Left ventricle myocardium inferior (tissue), 1 donor: ENCODE measurements at regions not wholly inside any gene's neighbourhood (a gene's known extent, or its start where the extent isn't known, plus 50 kb on each side); places are given as distances from the start of the nearest gene placed in this dataset.

Experiments used
- DNase-seq: peaks from one replicate; pipeline ENCODE4 v3.0.0-alpha.2; 2020
- H3K27ac ChIP-seq: fragments of 200-600 bp; replicated peaks from 2 replicates; pipeline ENCODE4 v1.8.0; 2021
- H3K27me3 ChIP-seq: fragments of 200-600 bp; 2 replicates; pipeline ENCODE4 v1.8.0; 2021; ENCODE audit warnings: low read depth
- H3K36me3 ChIP-seq: fragments of 200-600 bp; 2 replicates; pipeline ENCODE4 v1.8.0; 2021
- H3K4me1 ChIP-seq: fragments of 200-600 bp; 2 replicates; pipeline ENCODE4 v1.8.0; 2021
- H3K4me3 ChIP-seq: fragments of 200-600 bp; 2 replicates; pipeline ENCODE4 v1.8.0; 2021; ENCODE audit warnings: mild to moderate bottlenecking, moderate library complexity
- H3K9me3 ChIP-seq: fragments of 200-600 bp; replicated peaks from 2 replicates; pipeline ENCODE4 v1.8.0; 2021
- intact Hi-C: fragments of 100-400 bp; cut with micrococcal nuclease; formaldehyde crosslinking; loops from one replicate; pipeline ENCODE4 v1.11.0; 2022
- TF ChIP-seq, protein P1 (sequence below): fragments of 200-600 bp; IDR thresholded peaks from 2 replicates; pipeline ENCODE4 v1.8.0; 2021; ENCODE audit warnings: antibody characterized with exemption, mild to moderate bottlenecking, borderline replicate concordance
- donor health status: DM: no; HTN: yes; CAD: no; lungs with severe emphysema.

GRCh38 chr12:102781117-102781516, 135.9 kb downstream of the PAH start:
- TF ChIP-seq, protein P1, sequence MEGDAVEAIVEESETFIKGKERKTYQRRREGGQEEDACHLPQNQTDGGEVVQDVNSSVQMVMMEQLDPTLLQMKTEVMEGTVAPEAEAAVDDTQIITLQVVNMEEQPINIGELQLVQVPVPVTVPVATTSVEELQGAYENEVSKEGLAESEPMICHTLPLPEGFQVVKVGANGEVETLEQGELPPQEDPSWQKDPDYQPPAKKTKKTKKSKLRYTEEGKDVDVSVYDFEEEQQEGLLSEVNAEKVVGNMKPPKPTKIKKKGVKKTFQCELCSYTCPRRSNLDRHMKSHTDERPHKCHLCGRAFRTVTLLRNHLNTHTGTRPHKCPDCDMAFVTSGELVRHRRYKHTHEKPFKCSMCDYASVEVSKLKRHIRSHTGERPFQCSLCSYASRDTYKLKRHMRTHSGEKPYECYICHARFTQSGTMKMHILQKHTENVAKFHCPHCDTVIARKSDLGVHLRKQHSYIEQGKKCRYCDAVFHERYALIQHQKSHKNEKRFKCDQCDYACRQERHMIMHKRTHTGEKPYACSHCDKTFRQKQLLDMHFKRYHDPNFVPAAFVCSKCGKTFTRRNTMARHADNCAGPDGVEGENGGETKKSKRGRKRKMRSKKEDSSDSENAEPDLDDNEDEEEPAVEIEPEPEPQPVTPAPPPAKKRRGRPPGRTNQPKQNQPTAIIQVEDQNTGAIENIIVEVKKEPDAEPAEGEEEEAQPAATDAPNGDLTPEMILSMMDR, result no peak
- Histone ChIP-seq H3K27me3 (peaks cover 8% of the 10 kb centered on the region), H3K36me3 (no peaks in the 10 kb centered on the region), H3K27ac (no peak overlapping the region), H3K4me3 (no peak overlapping the region), H3K9me3 (no peaks in the 10 kb centered on the region), H3K4me1 (no peaks in the 10 kb centered on the region)
- DNase-seq, result no peak
- intact Hi-C loops, result no loop called here

DNA sequence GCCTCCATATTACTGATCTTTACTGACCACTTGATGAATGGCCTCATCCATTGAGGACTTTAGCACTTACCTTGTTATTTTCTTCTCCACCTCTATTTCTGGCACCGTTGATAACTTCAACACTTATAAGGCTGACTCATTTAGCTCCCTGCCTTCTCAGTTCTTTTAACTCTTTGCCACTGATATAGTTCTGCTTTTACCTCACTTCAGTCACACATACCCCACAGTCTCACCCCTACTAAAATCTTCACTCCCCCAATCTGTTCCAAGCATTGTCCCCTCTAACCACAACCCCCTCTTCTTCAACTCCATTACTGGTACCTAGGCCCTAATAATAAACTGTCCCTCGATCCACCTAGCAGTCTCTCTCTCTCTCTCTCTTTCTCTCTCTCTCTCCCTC, 141.0 kb downstream of the PAH start:
- DNase-seq, result no peak
- Histone ChIP-seq H3K4me3 (no peak overlapping the region), H3K9me3 (no peaks in the 10 kb centered on the region), H3K27ac (no peak overlapping the region), H3K36me3 (no peaks in the 10 kb centered on the region), H3K4me1 (no peaks in the 10 kb centered on the region), H3K27me3 (peaks cover 15% of the 10 kb centered on the region)
- intact Hi-C loops, result no loop called here
- TF ChIP-seq, protein P1, result no peak

- intact Hi-C loops, result no loop called here
- Histone ChIP-seq H3K36me3 (no peaks in the 10 kb centered on the region), H3K4me1 (no peaks in the 10 kb centered on the region), H3K9me3 (no peaks in the 10 kb centered on the region), H3K4me3 (no peak overlapping the region), H3K27me3 (peaks cover 8% of the 10 kb centered on the region), H3K27ac (no peak overlapping the region)
- peak; percentile 23 for DNase-seq
- TF ChIP-seq, protein P1, result peak; percentile 67
These were observed 147.6 kb downstream of the PAH start for GRCh38 chr12:102769323-102769916.

DNA sequence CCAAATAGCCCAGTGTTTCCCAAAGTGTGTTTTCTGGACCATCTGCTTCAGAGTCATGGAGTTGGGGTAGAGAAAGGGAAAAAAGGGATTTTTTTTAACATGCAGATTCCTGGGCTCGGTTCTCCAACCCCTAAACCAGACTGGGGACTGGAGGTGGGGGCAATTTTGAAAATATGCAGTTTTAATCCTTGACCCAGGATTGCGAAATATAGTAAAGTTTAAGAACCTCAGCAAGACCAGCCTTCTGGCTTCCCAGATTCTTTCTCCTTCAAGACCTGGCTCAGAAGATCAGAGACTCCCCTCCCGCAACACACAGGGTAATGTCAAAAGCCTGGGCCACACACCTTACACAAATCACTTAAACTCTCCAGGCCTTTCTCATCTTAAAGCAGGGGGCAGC, 150.1 kb downstream of the PAH start:
- Histone ChIP-seq H3K9me3 (no peaks in the 10 kb centered on the region), H3K4me3 (no peak overlapping the region), H3K4me1 (no peaks in the 10 kb centered on the region), H3K27me3 (peaks cover 8% of the 10 kb centered on the region), H3K27ac (no peak overlapping the region), H3K36me3 (no peaks in the 10 kb centered on the region)
- intact Hi-C loops, result no loop called here
- DNase-seq, result no peak
- TF ChIP-seq, protein P1, result no peak

DNA sequence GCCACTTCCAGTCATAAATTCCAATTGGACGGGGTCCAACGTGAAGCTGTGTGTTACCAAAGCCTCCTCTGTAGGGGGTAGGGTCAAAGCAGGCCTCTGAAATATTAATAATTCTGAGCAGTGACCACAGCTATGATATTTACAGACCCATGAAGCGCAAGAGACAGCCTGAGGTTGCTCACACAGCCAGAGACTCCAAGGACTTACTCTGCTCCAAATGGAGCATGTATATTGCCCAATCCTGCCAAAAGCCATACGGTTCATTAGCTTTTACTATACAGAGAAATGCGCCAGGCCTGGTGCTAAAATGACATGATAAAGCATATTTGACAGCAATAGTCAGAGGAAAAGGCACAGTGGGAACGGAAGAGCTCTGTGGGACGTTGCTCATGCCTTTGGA, 151.3 kb downstream of the PAH start:
- DNase-seq, result no peak
- no peaks in the 10 kb centered on the region for H3K36me3 ChIP-seq
- no peaks in the 10 kb centered on the region for H3K9me3 ChIP-seq
- peaks cover 3% of the 10 kb centered on the region for H3K27me3 ChIP-seq
- H3K4me1 ChIP-seq, result no peaks in the 10 kb centered on the region
- H3K4me3 ChIP-seq, result no peak overlapping the region
- TF ChIP-seq, protein P1, result no peak
- no peak overlapping the region for H3K27ac ChIP-seq
- intact Hi-C loops, result no loop called here
